ENCODE measurements at regions not wholly inside any gene's neighbourhood (a gene's known extent, or its start where the extent isn't known, plus 50 kb on each side); places are given as distances from the start of the nearest gene placed in this dataset.

DNA sequence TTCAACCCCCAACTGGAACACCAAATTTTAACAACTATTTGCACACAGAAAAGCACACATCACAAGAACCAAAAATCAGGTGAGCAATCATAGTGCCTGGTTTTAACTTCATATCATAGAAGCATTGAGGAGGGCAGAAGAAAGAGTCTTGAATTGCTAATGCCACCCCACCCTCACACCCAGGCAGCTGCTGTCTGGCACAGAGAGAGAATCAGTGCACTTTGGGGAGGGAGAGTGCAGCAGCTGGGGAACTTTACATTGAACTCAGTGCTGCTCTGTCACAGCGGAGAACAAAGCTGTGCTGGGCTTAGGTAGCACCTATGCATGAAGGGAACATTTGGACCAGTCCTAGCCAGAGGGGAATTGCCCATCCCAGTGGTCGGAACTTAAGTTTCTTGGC lies 76.0 kb upstream of the KBTBD8 start:
- TF ChIP-seq, protein P1, sequence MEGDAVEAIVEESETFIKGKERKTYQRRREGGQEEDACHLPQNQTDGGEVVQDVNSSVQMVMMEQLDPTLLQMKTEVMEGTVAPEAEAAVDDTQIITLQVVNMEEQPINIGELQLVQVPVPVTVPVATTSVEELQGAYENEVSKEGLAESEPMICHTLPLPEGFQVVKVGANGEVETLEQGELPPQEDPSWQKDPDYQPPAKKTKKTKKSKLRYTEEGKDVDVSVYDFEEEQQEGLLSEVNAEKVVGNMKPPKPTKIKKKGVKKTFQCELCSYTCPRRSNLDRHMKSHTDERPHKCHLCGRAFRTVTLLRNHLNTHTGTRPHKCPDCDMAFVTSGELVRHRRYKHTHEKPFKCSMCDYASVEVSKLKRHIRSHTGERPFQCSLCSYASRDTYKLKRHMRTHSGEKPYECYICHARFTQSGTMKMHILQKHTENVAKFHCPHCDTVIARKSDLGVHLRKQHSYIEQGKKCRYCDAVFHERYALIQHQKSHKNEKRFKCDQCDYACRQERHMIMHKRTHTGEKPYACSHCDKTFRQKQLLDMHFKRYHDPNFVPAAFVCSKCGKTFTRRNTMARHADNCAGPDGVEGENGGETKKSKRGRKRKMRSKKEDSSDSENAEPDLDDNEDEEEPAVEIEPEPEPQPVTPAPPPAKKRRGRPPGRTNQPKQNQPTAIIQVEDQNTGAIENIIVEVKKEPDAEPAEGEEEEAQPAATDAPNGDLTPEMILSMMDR (IDR thresholded peaks at IDR 0.05; ENCODE audit: low read depth, low read length, missing input control) = no peak
- TF ChIP-seq RAD21 (IDR thresholded peaks at IDR 0.05) (no peak), GABPA (IDR thresholded peaks at IDR 0.05 in 1 of 2, conservative IDR thresholded peaks at IDR 0.05 in 1 of 2) (no peak)
- TF ChIP-seq, protein P2, sequence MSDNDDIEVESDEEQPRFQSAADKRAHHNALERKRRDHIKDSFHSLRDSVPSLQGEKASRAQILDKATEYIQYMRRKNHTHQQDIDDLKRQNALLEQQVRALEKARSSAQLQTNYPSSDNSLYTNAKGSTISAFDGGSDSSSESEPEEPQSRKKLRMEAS (IDR thresholded peaks at IDR 0.05) = no peak

All from liver (tissue), 3 donors.